Heart left ventricle (tissue), 16 donors: ENCODE measurements at regions not wholly inside any gene's neighbourhood (a gene's known extent, or its start where the extent isn't known, plus 50 kb on each side); places are given as distances from the start of the nearest gene placed in this dataset.

ENCODE experiments used
- ATAC-seq, 4 donors: fragments of 200-7000 bp; cut with Tn5 transposase; one replicate each; pipeline ENCODE4 v1.9.1; 2020 to 2022; ENCODE audit warnings: moderate library complexity in 4 of 4, mild to moderate bottlenecking in 3 of 4, moderate number of reproducible peaks in 1 of 4
- DNase-seq, 5 donors: peaks; one replicate each; pipeline ENCODE4 v3.0.0-alpha.2; 2020
- H3K27ac ChIP-seq, 12 donors: fragments of 200-600 bp; sonication (generic) in 4 of 12; one replicate each; pipeline versions ENCODE4 v1.5.0 to v1.8.0; 2016 to 2022; ENCODE audit warnings: mild to moderate bottlenecking in 2 of 12
- H3K27me3 ChIP-seq, 9 donors: fragments of 200-600 bp; sonication (generic) in 2 of 9; one replicate each; pipeline versions ENCODE4 v1.5.1 to v1.8.0; 2016 to 2022; ENCODE audit warnings: mild to moderate bottlenecking in 3 of 9
- H3K36me3 ChIP-seq, 9 donors: fragments of 200-600 bp; sonication (generic) in 2 of 9; one replicate each; pipeline versions ENCODE4 v1.5.0 to v1.8.0; 2018 to 2022; ENCODE audit warnings: mild to moderate bottlenecking in 2 of 9
- H3K4me1 ChIP-seq, 12 donors: fragments of 200-600 bp; sonication (generic) in 4 of 12; one replicate each; pipeline versions ENCODE4 v1.5.0 to v1.8.0; 2016 to 2022; ENCODE audit warnings: mild to moderate bottlenecking in 3 of 12
- H3K4me3 ChIP-seq, 12 donors: fragments of 200-600 bp; sonication (generic) in 4 of 12; one replicate each; pipeline versions ENCODE4 v1.5.0 to v1.8.0; 2017 to 2022; ENCODE audit warnings: mild to moderate bottlenecking in 9 of 12, moderate library complexity in 4 of 12
- H3K9me3 ChIP-seq, 12 donors: fragments of 200-600 bp; sonication (generic) in 4 of 12; one replicate each; pipeline versions ENCODE4 v1.5.0 to v1.8.0; 2016 to 2022; ENCODE audit warnings: mild to moderate bottlenecking in 1 of 12
- POLR2A ChIP-seq, 2 donors: fragments of 450-650 bp; IDR thresholded peaks; one replicate each; pipeline ENCODE4 v1.6.1; 2017; ENCODE audit warnings: antibody characterized with exemption in 2 of 2, mild to moderate bottlenecking in 2 of 2, moderate library complexity in 2 of 2
- WGBS, 4 donors: extraction: QIAGEN DNeasy Blood & Tissue Kit in 2 of 4; methylation state at CpG; one replicate each; pipeline versions ENCODE4 v1.1.5 to v1.1.7; 2013 to 2018; 5-methylcytosine and 5-hydroxymethylcytosine counted together
- intact Hi-C, 10 donors: fragments of 100-400 bp; cut with DNase I; formaldehyde crosslinking; loops; one replicate each; pipeline versions ENCODE4 v1.11.1 to v1.14.2; 2022
- TF ChIP-seq, protein P1 (sequence below), 12 donors: fragments of 200-600 bp; sonication (generic) in 4 of 12; IDR thresholded peaks; one replicate each; pipeline versions ENCODE4 v1.5.0 to v1.8.0; 2018 to 2022; ENCODE audit warnings: antibody characterized with exemption in 12 of 12, mild to moderate bottlenecking in 5 of 12
- donor health status: ischemic (EF 13 %, LVEDD 7.1; RV severe dilation, severe dysfunction).
- donor health status: healthy with polysubstance abuse.
- donor health status: DM: no; HTN: yes; CAD: no.
- donor health status: DM: no; HTN: no; CAD: no.
- donor health status: ischemic (EF 25% LVEDD 6.9; RV normal size, moderate dysfunction).
- donor health status: ischemic (EF 25% LVEDD 5.7; RV mildly dilated, moderate dysfunction).
- donor health status: healthy.
- donor health status: DM: yes; HTN: yes; CAD: no.
- donor health status: ischemic (EF 35%, LVEDD 5.7; RV mildly dilated, moderate dysfunction).
- donor health status: nonischemic (EF 11% LVEDD 7.7; RV severe dilation, severe dysfunction).
- donor health status: DM: yes; HTN: yes; CAD: no.
- donor health status: PGD.
- donor health status: ischemic (EF 29% LVEDD 5.4; RV normal size, mild dysfunction).
- donor health status: nonischemic (EF 23%, LVEDD 6.1; RV moderate dilation, normal function).

DNA sequence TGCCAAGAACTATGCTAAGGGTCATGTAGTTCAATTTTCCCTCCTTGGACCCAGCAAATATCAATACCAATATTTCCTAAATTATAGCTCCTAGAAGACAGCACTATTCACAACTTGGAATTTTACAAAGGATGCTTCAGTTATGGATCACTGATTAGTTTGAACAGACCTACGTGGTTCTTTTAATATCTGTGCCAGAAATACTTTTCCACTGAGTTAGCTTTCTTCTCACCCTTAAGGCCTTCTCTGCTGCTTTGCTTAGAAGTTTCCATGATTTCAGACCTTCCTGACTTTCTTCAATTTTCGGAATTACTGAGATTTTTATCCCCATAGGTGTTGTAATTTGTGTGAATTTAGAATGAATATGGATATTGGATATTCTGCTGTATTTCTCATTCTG lies 380.4 kb downstream of the PSAT1 start:
- intact Hi-C loops: no loop called here

GRCh38 chr9:78678877-78679276 lies 382.0 kb downstream of the PSAT1 start:
- ATAC-seq: no peak
- Histone ChIP-seq H3K27ac (no peak overlapping the region), H3K4me3 (no peak overlapping the region), H3K9me3 (no peaks in the 10 kb centered on the region), H3K4me1 (no peaks in the 10 kb centered on the region), H3K27me3 (no peaks in the 10 kb centered on the region), H3K36me3 (no peaks in the 10 kb centered on the region)
- DNase-seq: no peak
- 71 to 88% (median 82%) methylated on average over 5 of the region's 5 CpGs for WGBS, 4 donors
- TF ChIP-seq POLR2A (IDR thresholded peaks at IDR 0.05): no peak
- TF ChIP-seq, protein P1, sequence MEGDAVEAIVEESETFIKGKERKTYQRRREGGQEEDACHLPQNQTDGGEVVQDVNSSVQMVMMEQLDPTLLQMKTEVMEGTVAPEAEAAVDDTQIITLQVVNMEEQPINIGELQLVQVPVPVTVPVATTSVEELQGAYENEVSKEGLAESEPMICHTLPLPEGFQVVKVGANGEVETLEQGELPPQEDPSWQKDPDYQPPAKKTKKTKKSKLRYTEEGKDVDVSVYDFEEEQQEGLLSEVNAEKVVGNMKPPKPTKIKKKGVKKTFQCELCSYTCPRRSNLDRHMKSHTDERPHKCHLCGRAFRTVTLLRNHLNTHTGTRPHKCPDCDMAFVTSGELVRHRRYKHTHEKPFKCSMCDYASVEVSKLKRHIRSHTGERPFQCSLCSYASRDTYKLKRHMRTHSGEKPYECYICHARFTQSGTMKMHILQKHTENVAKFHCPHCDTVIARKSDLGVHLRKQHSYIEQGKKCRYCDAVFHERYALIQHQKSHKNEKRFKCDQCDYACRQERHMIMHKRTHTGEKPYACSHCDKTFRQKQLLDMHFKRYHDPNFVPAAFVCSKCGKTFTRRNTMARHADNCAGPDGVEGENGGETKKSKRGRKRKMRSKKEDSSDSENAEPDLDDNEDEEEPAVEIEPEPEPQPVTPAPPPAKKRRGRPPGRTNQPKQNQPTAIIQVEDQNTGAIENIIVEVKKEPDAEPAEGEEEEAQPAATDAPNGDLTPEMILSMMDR (IDR thresholded peaks at IDR 0.05): no peak
- intact Hi-C loops: no loop called here

More for the DNA sequence above, 380.4 kb downstream of the PSAT1 start:
- TF ChIP-seq POLR2A (IDR thresholded peaks at IDR 0.05): no peak
- TF ChIP-seq, protein P1 (IDR thresholded peaks at IDR 0.05): no peak
- H3K4me1 ChIP-seq: no peaks in the 10 kb centered on the region
- ATAC-seq (no peak), DNase-seq (no peak)
- H3K27me3 ChIP-seq: no peaks in the 10 kb centered on the region
- WGBS, 4 donors: 58 to 76% (median 66%) methylated on average over 2 of the region's 2 CpGs
- no peak overlapping the region for H3K4me3 ChIP-seq
- no peaks in the 10 kb centered on the region for H3K36me3 ChIP-seq
- H3K27ac ChIP-seq: no peak overlapping the region
- no peaks in the 10 kb centered on the region for H3K9me3 ChIP-seq

DNA sequence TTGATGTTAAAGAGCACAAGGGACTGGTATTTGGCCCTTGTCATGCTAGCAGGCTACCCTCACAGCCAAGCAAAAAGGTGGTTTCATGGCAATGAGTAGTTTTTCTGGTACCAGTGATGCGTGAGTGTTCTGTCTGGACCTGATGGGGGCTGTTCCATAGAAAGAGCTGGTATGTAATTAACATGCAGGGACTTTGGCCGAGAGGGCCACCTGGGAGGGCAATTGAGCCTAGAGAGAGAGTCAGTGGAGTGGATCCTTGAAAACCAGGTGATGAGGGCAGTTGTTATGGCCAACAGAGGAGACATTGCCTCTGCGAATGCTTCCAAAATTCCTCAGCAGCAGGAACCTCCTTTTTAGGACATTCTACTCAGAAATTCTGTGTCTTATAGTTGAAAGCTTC lies 383.3 kb downstream of the PSAT1 start:
- no peaks in the 10 kb centered on the region for H3K36me3 ChIP-seq
- no peak for TF ChIP-seq POLR2A (IDR thresholded peaks at IDR 0.05)
- TF ChIP-seq, protein P1 (IDR thresholded peaks at IDR 0.05): no peak
- no peaks in the 10 kb centered on the region for H3K27me3 ChIP-seq
- no peak for DNase-seq
- no peaks in the 10 kb centered on the region for H3K9me3 ChIP-seq
- WGBS, 4 donors: 76 to 100% (median 85%) methylated on average over 3 of the region's 3 CpGs
- intact Hi-C loops: loop anchor here in 1 of 10 donors (10.0 kb wide), 1 partner anchor 65 kb away; no protein-coding TSS in a partner anchor
- no peak overlapping the region for H3K4me3 ChIP-seq
- H3K27ac ChIP-seq: no peak overlapping the region
- H3K4me1 ChIP-seq: no peaks in the 10 kb centered on the region
- no peak for ATAC-seq

- H3K36me3 ChIP-seq: no peaks in the 10 kb centered on the region
- H3K9me3 ChIP-seq: no peaks in the 10 kb centered on the region
- no peak overlapping the region for H3K4me3 ChIP-seq
- no peaks in the 10 kb centered on the region for H3K27me3 ChIP-seq
- no peak for TF ChIP-seq POLR2A (IDR thresholded peaks at IDR 0.05)
- TF ChIP-seq, protein P1 (IDR thresholded peaks at IDR 0.05): no peak
- intact Hi-C loops: loop anchor here in 1 of 10 donors (10.0 kb wide), 1 partner anchor 63 kb away; no protein-coding TSS in a partner anchor
- H3K4me1 ChIP-seq: no peaks in the 10 kb centered on the region
- ATAC-seq (no peak), DNase-seq (no peak)
- no peak overlapping the region for H3K27ac ChIP-seq
- WGBS, 4 donors: 32 to 39% (median 36%) methylated on average over 5 of the region's 5 CpGs
Observed at GRCh38 chr9:78682216-78682615, 385.3 kb downstream of the PSAT1 start.
